ENCODE measurements at regions not wholly inside any gene's neighbourhood (a gene's known extent, or its start where the extent isn't known, plus 50 kb on each side); places are given as distances from the start of the nearest gene placed in this dataset.
"Not testable (repeated sequence)": the region's sequence is repeated elsewhere in the genome, so short reads cannot be mapped to it uniquely, and the experiment has no call there.

GRCh38 chr3:157920822-157921700 is 185.2 kb downstream of the SHOX2 start:
- no peak for DNase-seq

- no peak for DNase-seq
These were observed 186.8 kb downstream of the SHOX2 start for GRCh38 chr3:157919319-157919887.

DNA sequence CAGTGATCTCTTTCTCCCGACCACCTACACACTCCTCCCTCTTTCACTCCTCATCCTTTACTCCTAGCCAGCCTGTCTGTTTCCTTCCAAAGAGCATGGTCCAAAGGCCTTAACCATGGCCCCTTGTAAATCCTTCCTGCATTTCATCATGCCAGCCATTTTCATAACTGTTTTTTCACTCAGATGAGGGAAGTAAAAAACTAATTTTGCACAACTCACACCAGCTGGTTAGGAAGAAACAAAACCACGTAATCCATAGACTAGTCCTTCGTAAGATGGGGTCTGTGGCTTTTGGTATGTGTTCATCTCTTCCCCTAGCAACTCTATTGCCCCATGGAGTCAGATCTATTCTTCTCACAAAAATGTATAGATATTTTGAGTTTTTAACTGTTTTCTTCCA is 187.8 kb downstream of the SHOX2 start:
- DNase-seq = no peak

DNA sequence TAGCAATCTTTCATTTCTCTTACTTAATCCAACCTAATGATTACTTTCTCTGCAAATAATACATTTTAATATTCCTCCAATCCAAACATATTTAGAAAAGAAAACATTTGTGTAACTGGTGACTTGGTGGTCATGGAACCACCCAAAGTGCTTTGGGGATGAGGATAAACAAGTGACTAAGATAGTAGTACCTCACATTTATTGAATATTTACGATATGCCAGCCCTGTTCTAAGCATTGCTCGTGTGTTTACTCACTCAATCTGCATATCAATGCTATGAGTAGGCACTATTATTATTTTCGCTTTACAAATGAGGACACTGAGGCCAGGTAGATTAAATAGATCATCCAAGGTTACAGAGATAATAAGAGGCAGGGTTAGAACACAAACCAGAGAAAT is 189.5 kb downstream of the SHOX2 start:
- no peak for DNase-seq

GRCh38 chr3:157914882-157915281 is 191.3 kb downstream of the SHOX2 start:
- DNase-seq = no peak

DNA sequence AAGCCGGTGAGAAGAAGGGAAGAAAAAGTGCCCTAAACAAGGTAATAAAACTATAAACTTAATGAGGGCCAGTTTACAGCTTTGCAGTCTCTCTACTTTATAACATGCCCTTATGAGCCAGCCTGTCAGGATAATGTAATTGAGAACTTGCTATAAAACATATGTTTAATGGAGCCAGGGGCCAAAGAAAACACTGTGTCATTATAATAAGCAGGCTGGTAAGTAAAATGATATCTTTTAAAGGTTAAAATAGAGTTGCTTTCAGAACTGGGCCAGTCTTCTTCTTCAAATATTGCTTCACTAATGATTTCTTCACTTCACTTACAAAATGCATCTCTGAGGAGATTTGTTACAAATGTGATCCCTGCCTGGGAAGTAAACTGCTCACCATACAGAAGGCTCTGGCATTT is 192.5 kb downstream of the SHOX2 start:
- DNase-seq = no peak

DNA sequence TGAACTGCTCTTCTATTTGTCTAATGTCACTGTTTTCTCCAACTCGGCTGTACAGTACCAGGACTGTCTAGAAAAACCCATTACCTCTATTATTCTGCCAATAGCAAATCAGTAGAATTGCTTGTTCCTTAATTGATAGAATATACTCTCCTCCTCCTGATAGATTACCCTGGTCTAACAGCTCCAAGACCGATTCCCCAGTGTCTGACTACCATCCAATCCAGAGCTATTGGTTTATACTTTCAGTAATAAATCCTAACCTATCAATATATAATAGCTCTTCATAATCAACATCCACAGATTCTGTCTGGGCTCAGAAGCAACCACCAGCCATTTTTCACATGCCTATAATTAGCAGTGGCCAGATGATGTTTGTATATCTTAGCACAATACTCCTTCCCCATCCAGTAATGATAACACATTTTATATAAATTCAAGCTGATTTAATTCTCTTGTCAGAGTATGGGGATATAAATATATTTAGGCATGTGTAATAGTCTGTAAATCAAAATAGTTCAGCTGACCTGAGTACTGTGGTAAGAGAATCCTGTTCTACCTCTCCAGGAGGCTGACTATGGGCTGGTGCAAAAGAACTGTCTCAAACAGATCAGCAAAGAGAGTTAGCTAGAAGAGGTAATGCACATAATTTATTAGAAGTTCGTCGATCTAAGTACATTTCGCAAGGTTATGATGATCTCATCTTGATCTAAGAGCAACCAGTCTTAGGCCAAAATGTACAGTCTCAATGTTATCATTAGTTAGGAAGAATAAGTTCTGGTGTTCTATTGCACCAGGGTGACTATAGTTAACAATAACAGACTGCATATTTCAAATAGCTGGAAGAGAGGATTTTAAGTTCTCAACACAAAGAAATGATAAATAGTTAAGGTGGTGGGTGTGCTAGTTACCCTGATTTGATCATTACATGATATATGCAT is 193.4 kb downstream of the SHOX2 start:
- DNase-seq = no peak

GRCh38 chr3:157906627-157907026 is 199.6 kb downstream of the SHOX2 start:
- DNase-seq = no peak

DNA sequence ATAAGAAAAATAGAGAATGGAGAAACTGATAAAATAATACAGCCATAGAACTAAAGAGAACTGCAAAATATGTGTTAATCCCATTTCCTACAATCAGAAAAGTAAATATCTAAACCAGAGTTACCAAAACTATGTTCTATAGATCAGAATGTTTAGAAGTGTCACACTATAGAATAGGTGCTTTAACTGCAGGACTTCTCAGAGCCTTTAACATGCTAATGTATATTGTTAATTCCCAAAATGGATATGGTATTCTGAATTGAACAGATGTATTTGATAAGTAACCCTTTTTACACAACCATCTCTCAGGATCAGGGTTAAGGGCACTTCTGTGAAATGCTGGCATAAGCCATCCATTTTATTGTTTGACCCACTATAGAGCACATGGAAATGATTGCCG is 200.3 kb downstream of the SHOX2 start:
- no peak for DNase-seq

- not testable (repeated sequence) for DNase-seq
These were observed 203.5 kb downstream of the SHOX2 start for GRCh38 chr3:157902680-157903079.

GRCh38 chr3:157888040-157888439 is 218.2 kb downstream of the SHOX2 start:
- no peak for DNase-seq

- no peak for DNase-seq
These were observed 229.7 kb downstream of the SHOX2 start for GRCh38 chr3:157876556-157876955.

DNA sequence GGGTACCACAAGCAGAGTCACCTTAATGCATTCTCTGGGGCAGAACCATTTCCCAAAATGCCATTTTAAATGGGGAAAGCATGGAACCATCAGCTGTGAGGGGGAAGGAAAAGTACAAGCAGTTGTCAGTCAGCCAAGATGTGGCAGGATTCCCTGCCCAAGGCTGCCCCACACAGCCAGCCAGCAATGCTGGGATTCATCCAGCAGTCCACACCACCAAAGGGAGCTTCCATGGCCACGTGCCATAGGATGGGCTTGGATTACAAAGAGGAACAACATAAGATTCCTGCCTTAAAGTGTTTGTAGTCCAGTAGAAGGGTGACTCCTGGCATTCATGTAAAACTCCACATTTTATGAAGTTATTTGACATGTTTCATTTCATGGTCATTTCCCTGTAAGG is 233.3 kb downstream of the SHOX2 start:
- DNase-seq = no peak

- no peak for DNase-seq
These were observed 234.3 kb downstream of the SHOX2 start for GRCh38 chr3:157871838-157872460.

- no peak for DNase-seq
These were observed 235.0 kb downstream of the SHOX2 start for GRCh38 chr3:157871248-157871647.

GRCh38 chr3:157868946-157869345 is 237.3 kb downstream of the SHOX2 start:
- no peak for DNase-seq

DNA sequence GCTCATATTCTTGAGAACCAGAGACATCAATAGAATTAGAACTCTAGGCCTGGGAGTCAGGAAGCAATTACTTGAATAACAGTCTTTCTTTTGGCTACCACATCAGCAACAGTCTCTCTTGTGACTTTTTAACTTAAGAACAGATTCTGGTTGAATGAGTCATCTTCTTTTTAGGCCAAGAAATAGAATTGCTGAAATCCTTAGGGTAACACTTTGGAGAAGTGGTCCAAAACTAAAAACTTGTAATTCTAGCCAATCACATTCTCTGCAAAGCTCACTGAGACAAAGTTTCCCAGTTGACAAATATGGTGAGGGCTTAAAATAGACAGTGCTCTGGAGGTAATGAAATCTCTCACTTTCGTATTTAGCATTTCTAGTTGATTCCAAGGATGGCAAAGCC is 238.0 kb downstream of the SHOX2 start:
- no peak for DNase-seq

DNA sequence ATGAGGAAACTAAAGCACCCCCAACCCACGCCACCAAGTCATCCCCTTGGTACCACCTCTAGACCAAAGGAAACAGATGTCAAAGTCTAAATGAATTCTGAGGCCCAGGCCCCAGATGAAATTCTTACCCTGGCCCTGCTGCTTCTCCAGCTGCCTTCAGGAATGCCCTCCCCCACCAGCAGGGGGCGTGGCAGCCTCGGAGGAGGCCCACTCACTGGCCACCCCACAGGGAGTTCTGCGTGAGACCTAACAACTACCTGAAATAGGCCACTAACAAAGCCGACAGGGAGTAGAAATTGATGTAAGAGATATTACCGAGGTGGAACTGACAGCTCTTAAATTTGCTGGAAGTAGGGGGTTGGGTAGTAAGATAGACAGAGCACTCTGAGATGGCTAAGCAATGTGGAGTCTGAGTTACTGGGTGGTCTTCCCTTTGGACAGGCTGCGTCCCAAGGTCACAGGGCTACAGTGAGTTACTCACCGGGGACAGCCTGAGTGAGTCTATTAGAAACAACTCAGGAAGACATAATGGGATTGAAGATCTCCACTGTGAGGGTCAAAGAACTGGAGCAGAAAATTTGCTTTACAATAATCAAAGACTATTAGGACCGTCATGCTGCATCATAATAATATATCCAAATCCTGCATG is 240.7 kb downstream of the SHOX2 start:
- peak; percentile 21 for DNase-seq

GRCh38 chr3:157861076-157861765 is 245.0 kb downstream of the SHOX2 start:
- no peak for DNase-seq

DNA sequence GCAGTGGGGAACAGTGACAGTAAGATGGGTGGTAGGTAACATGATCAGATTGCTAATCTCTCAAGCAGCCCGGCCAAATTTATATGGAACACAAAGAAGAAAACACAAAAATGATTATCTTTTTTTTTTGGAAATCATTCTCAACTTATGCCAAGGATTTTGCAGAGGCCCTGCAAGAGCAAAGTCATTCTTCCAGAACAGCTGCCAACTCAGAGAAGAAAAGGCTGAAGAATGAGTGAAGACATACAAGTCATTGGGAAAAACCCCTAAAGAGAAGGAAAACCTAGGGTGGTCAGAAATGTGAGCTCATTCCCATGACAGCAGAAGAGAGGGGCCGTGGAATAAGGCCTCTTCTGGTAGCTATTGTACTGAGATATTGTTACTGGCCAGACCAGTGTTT is 246.7 kb downstream of the SHOX2 start:
- no peak for DNase-seq

DNA sequence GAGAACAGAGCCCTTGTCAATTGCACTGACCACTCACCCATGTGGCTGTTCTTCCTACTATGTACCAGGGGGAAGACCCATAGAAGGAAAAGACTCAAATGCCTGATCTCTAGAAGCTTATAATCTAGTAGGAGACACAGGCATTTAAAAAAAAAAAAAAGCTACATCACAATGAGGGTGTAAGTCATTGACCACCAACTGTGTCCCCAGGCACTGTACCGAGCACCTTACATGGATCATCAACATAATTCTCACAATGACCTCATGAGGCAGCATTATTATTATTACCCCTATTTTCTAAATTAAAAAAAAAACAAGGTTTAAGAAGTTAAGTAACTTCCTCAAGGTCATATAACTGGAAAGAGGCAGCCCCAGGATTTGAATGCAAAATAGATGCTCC is 247.4 kb downstream of the SHOX2 start:
- no peak for DNase-seq

GRCh38 chr3:157857440-157857839 is 248.8 kb downstream of the SHOX2 start:
- no peak for DNase-seq
